Spleen (tissue), 7 donors: ENCODE measurements at regions not wholly inside any gene's neighbourhood (a gene's known extent, or its start where the extent isn't known, plus 50 kb on each side); places are given as distances from the start of the nearest gene placed in this dataset.

Source experiments
- CTCF ChIP-seq, 11 experiments: fragments of 200-600 bp in 7 of 11; fragments of 450-650 bp in 4 of 11; sonication (generic) in 4 of 11; IDR thresholded peaks in 8 of 11; conservative IDR thresholded peaks in 3 of 11; 1 replicate in 7 of 11; 2 replicates in 4 of 11; pipeline versions ENCODE4 v1.4.0 to v1.8.0; 2016 to 2021; ENCODE audit warnings: antibody characterized with exemption in 11 of 11, inconsistent platforms in 4 of 11, mild to moderate bottlenecking in 1 of 11
- POLR2A ChIP-seq, 3 donors: fragments of 450-650 bp; IDR thresholded peaks; one replicate each; pipeline ENCODE4 v1.5.1; 2017; ENCODE audit warnings: antibody characterized with exemption in 3 of 3, mild to moderate bottlenecking in 1 of 3
- POLR2AphosphoS5 ChIP-seq, 3 donors: sonication (generic); formaldehyde crosslinking; IDR thresholded peaks; one replicate each; pipeline ENCODE4 v1.5.1; 2017; ENCODE audit warnings: antibody characterized with exemption in 3 of 3
- donor health status: DM: no; HTN: no; CAD: no; lungs with moderate emphysema.
- donor health status: DM: no; HTN: no; CAD: no.
- donor health status: DM: no; HTN: no; CAD: no.

DNA sequence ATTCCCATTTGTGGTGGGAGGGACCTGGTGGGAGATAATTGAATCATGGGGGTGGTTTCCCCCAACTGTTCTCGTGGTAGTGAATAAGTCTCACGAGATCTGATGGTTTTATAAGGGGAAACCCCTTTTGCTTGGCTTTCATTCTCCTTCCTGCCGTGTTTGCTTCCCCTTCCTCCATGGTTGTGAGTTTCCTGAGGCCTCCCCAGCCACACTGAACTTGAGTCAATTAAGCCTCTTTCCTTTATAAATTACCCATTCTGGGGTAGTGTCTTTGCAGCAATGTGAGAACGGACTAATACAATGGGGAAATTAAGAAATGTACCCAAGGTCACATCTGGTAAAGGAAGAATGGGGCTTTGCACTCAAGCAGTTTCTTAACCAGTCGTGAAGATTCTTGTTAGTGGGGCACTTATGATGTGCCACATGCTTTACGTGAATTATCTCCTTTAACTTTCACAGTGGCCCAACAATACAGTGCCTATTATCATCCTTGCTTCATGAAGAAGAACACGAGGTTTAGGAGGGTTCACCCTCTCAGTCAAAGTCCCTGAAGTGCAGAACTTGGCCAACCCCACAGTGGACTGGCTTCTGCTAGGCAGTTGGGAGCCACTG, 234.3 kb downstream of the EFCAB11 start:
- no peak for TF ChIP-seq POLR2A (IDR thresholded peaks at IDR 0.05)
- no peak for TF ChIP-seq POLR2AphosphoS5 (IDR thresholded peaks at IDR 0.05)
- no peak for TF ChIP-seq CTCF (IDR thresholded peaks at IDR 0.05 in 8 of 11, conservative IDR thresholded peaks at IDR 0.05 in 3 of 11)
